ENCODE measurements at regions not wholly inside any gene's neighbourhood (a gene's known extent, or its start where the extent isn't known, plus 50 kb on each side); places are given as distances from the start of the nearest gene placed in this dataset.

DNA sequence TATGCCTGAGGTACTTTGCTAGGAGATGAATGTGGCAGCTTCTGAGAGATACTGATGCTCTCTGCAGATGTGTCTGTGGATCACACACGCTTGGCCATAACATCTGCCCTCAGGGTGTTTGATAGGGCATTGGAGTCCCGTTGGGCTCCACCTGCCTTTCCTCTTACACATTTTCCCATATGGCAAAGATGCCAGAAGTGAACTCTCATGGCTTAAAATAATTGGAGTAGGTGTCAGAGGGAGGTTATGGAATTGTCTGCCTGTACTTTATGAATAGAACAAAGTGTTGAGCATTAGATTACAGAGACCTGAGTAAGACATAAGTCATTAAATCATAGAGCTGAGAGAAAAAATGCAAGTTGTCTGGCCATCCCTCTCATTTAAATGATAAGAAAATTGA lies 75.3 kb upstream of the PNPT1 start:
- no TSS peak for BruUV-seq (replicated peaks)
- FAIRE-seq (no peak), ATAC-seq (no peak), DNase-seq (ENCODE audit: extremely low read depth in 1 of 4, low spot score in 3 of 4) (no peak)
- Histone ChIP-seq H3K9me3 (replicated peaks; ENCODE audit: control insufficient read depth, insufficient read depth, low read depth, low read length) (no peaks in the 10 kb centered on the region), H3K27me3 (ENCODE audit: control insufficient read depth in 2 of 2, insufficient read depth in 2 of 2, low read length in 2 of 2) (no peaks in the 10 kb centered on the region), H3K4me1 (replicated peaks in 1 of 2; ENCODE audit: control insufficient read depth in 2 of 2, insufficient read depth in 2 of 2, low read length in 2 of 2) (no peaks in the 10 kb centered on the region), H3K9me1 (ENCODE audit: control insufficient read depth, insufficient read depth, low read length) (no peaks in the 10 kb centered on the region), H4K20me1 (replicated peaks; ENCODE audit: control insufficient read depth, insufficient read depth, low read length) (no peaks in the 10 kb centered on the region), H3K4me2 (ENCODE audit: insufficient read depth, low read length) (no peak overlapping the region), H3K79me2 (ENCODE audit: control insufficient read depth, insufficient read depth, low read length) (no peaks in the 10 kb centered on the region), H3K27ac (ENCODE audit: extremely low read depth, low read depth, low read length) (no peak overlapping the region), H3K36me3 (ENCODE audit: control insufficient read depth, insufficient read depth, low read length) (no peaks in the 10 kb centered on the region), H2AFZ (ENCODE audit: low read depth, low read length) (no peak overlapping the region), H3K4me3 (no peak overlapping the region), H3K9ac (ENCODE audit: insufficient read depth in 1 of 2, low read depth in 2 of 2, low read length in 2 of 2) (no peak overlapping the region)
- ChIA-PET POLR2A (no interaction called here), CTCF (ENCODE audit: low intra/inter-chr PET ratio) (no interaction called here)
- in situ Hi-C loops (cut with MboI) = loop anchor here (5.0 kb wide), 1 partner anchor 203 kb away; no protein-coding TSS in a partner anchor
- TF ChIP-seq BRF1 (IDR thresholded peaks at IDR 0.05; ENCODE audit: borderline replicate concordance, extremely low read depth, insufficient read length) = no peak
- TF ChIP-seq NR2F6 (CRISPR knock-in tag; IDR thresholded peaks at IDR 0.05) = no peak
- no peak for TF ChIP-seq ZNF165 (CRISPR knock-in tag; IDR thresholded peaks at IDR 0.05; ENCODE audit: borderline replicate concordance)
- TF ChIP-seq ASH1L (IDR thresholded peaks at IDR 0.05; ENCODE audit: borderline replicate concordance, low read depth, partially characterized antibody) = no peak
- no peak for TF ChIP-seq POLR2G (IDR thresholded peaks at IDR 0.05; ENCODE audit: low read depth, low read length)
- no peak for TF ChIP-seq SMC3 (conservative IDR thresholded peaks at IDR 0.05; ENCODE audit: insufficient read depth, low read depth, low read length)
- no peak for TF ChIP-seq TARDBP (IDR thresholded peaks at IDR 0.05)
- TF ChIP-seq RBM22 (IDR thresholded peaks at IDR 0.05; ENCODE audit: low read depth, low read length, poor library complexity, severe bottlenecking) = no peak
- no peak for TF ChIP-seq OTX1 (CRISPR knock-in tag; IDR thresholded peaks at IDR 0.05)
- TF ChIP-seq TCF7 (IDR thresholded peaks at IDR 0.05; ENCODE audit: borderline replicate concordance) = no peak
- WGBS (ENCODE audit: insufficient coverage, low coverage, missing lambda C conversion rate) = 0% methylated on average over 2 of the region's 2 CpGs
- intact Hi-C loops (cut with micrococcal nuclease) = loop anchor here (5.0 kb wide), 1 partner anchor 52 kb away; no protein-coding TSS in a partner anchor
